K562 (cell line): ENCODE measurements at regions not wholly inside any gene's neighbourhood (a gene's known extent, or its start where the extent isn't known, plus 50 kb on each side); places are given as distances from the start of the nearest gene placed in this dataset.

Experiments used
- ATAC-seq: fragments of 200-7000 bp; cut with Tn5 transposase; 3 replicates; pipeline ENCODE4 v1.9.1; 2020; ENCODE audit warnings: moderate library complexity
- BruUV-seq: library from RNA; stranded (reverse); fragments of 400-500 nt; replicated peaks from 2 replicates; lab custom pipeline; 2021; lab: Mats Ljungman, UMichigan
- CTCF ChIA-PET: fragments of 300-600 bp; formaldehyde crosslinking; extraction: SDS; loops from one replicate; lab custom pipeline; 2021; ENCODE audit warnings: low intra/inter-chr PET ratio; lab: Yijun Ruan, JAX
- POLR2A ChIA-PET: fragments of 300-600, 350-650 bp; sonication (Branson Sonifier 250); formaldehyde crosslinking; extraction: SDS; loops from one replicate; lab custom pipeline; 2021; ENCODE audit warnings: antibody characterized with exemption, inconsistent platforms; lab: Yijun Ruan, JAX
- DNase-seq, 4 experiments: peaks; one replicate each; pipeline versions ENCODE4 v3.0.0 to v3.0.0-alpha.2; 2011 to 2018; ENCODE audit warnings: low spot score in 3 of 4, mixed read lengths in 3 of 4; ENCODE audit errors: extremely low read depth in 1 of 4
- FAIRE-seq: peaks from 2 replicates; lab custom pipeline; 2011; peaks lifted over from hg19 to GRCh38; lab: Jason Lieb, UNC
- H2AFZ ChIP-seq: 2 replicates; pipeline ENCODE4 v1.6.0; 2011; ENCODE audit warnings: low read depth, low read length, control low read depth, inconsistent platforms
- H3K27ac ChIP-seq: fragments of 200-600 bp; 3 replicates; pipeline ENCODE4 v1.8.0; 2011; ENCODE audit warnings: low read depth, mild to moderate bottlenecking, control low read depth, inconsistent platforms, low read length, moderate library complexity, mixed read lengths; ENCODE audit errors: extremely low read depth
- H3K27me3 ChIP-seq, 2 experiments: fragments of 300-600 bp in 1 of 2; 2 replicates in 1 of 2; 3 replicates in 1 of 2; pipeline versions ENCODE4 v1.6.0 to v1.8.0; 2011; ENCODE audit warnings: inconsistent platforms in 2 of 2, low read length in 2 of 2, mild to moderate bottlenecking in 1 of 2, mixed read lengths in 1 of 2, moderate library complexity in 1 of 2; ENCODE audit not compliant: control insufficient read depth in 2 of 2, insufficient read depth in 2 of 2
- H3K36me3 ChIP-seq: fragments of 300-600 bp; 3 replicates; pipeline ENCODE4 v1.8.0; 2011; ENCODE audit warnings: mild to moderate bottlenecking, low read length, inconsistent platforms; ENCODE audit not compliant: control insufficient read depth, insufficient read depth
- H3K4me1 ChIP-seq, 2 experiments: fragments of 200-600 bp in 1 of 2; replicated peaks in 1 of 2; 2 replicates in 1 of 2; 3 replicates in 1 of 2; pipeline versions ENCODE4 v1.5.1 to v1.8.0; 2011; ENCODE audit warnings: inconsistent platforms in 2 of 2, low read length in 2 of 2, mild to moderate bottlenecking in 1 of 2, mixed read lengths in 1 of 2, moderate library complexity in 1 of 2; ENCODE audit not compliant: control insufficient read depth in 2 of 2, insufficient read depth in 2 of 2
- H3K4me2 ChIP-seq: 2 replicates; pipeline ENCODE4 v1.6.1; 2011; ENCODE audit warnings: low read length, control low read depth, inconsistent platforms, mixed read lengths; ENCODE audit not compliant: insufficient read depth
- H3K4me3 ChIP-seq: fragments of 200-600 bp; sonication (generic), shearing (Covaris generic); 2 replicates; pipeline ENCODE4 v1.5.1; 2016; ENCODE audit warnings: control low read depth, inconsistent platforms
- H3K79me2 ChIP-seq: fragments of 200-600 bp; 3 replicates; pipeline ENCODE4 v1.8.0; 2011; ENCODE audit warnings: low read length, inconsistent platforms; ENCODE audit not compliant: control insufficient read depth, insufficient read depth
- H3K9ac ChIP-seq, 2 experiments: 2 replicates each; pipeline versions ENCODE4 v1.6.0 to v1.6.1; 2011; ENCODE audit warnings: low read depth in 2 of 2, low read length in 2 of 2, control low read depth in 1 of 2, inconsistent platforms in 1 of 2, mild to moderate bottlenecking in 1 of 2, mixed read lengths in 1 of 2; ENCODE audit not compliant: insufficient read depth in 1 of 2
- H3K9me1 ChIP-seq: one replicate; pipeline ENCODE4 v1.6.0; 2011; ENCODE audit warnings: inconsistent platforms, mild to moderate bottlenecking, low read length, moderate library complexity; ENCODE audit not compliant: control insufficient read depth, insufficient read depth
- H3K9me3 ChIP-seq: replicated peaks from 2 replicates; pipeline ENCODE4 v1.5.1; 2011; ENCODE audit warnings: low read depth, low read length, inconsistent platforms; ENCODE audit not compliant: control insufficient read depth, insufficient read depth
- H4K20me1 ChIP-seq: replicated peaks from 2 replicates; pipeline ENCODE4 v1.6.1; 2011; ENCODE audit warnings: low read length, inconsistent platforms, mixed read lengths; ENCODE audit not compliant: control insufficient read depth, insufficient read depth
- HEY1 ChIP-seq: fragments of 250-450 bp; sonication (Bioruptor Pico); IDR thresholded peaks from 2 replicates; pipeline ENCODE4 v1.5.0; 2020; ENCODE audit warnings: mild to moderate bottlenecking, moderate library complexity, borderline replicate concordance
- NCOA2 ChIP-seq, 2 experiments: fragments of 450-650 bp; IDR thresholded peaks; 2 replicates each; pipeline ENCODE4 v1.6.1; 2018; ENCODE audit warnings: mild to moderate bottlenecking in 2 of 2, moderate library complexity in 1 of 2; ENCODE audit not compliant: partially characterized antibody in 2 of 2
- NFATC3 ChIP-seq: fragments of 450-650 bp; IDR thresholded peaks from 2 replicates; pipeline ENCODE4 v1.6.1; 2017; ENCODE audit warnings: mild to moderate bottlenecking
- RFX1 ChIP-seq: fragments of 450-650 bp; IDR thresholded peaks from 2 replicates; pipeline ENCODE4 v1.6.1; 2016; ENCODE audit warnings: mild to moderate bottlenecking, moderate library complexity
- SAFB2 ChIP-seq: fragments of 200-400 bp; formaldehyde crosslinking; IDR thresholded peaks from 2 replicates; pipeline ENCODE4 v1.6.1; 2018; ENCODE audit warnings: borderline replicate concordance, low read length, low read depth, moderate library complexity; ENCODE audit not compliant: severe bottlenecking
- SNAPC5 ChIP-seq: fragments of 250-450 bp; sonication (Bioruptor Pico); IDR thresholded peaks from 2 replicates; pipeline ENCODE4 v1.8.0; 2021; ENCODE audit warnings: moderate library complexity, mild to moderate bottlenecking, inconsistent platforms
- SP1 ChIP-seq: sonication (generic); formaldehyde crosslinking; IDR thresholded peaks from 2 replicates; pipeline ENCODE4 v1.8.1; 2022; ENCODE audit warnings: mild to moderate bottlenecking, missing genetic modification reagents
- TSC22D4 ChIP-seq: fragments of 450-650 bp; IDR thresholded peaks from 2 replicates; pipeline ENCODE4 v1.6.1; 2016; ENCODE audit warnings: missing genetic modification characterization, missing biosample characterization, control low read depth
- ZNF165 ChIP-seq: fragments of 250-450 bp; sonication (Bioruptor Pico); IDR thresholded peaks from 2 replicates; pipeline ENCODE4 v1.4.0; 2020; ENCODE audit warnings: borderline replicate concordance
- ZNF24 ChIP-seq: fragments of 450-650 bp; IDR thresholded peaks from 2 replicates; pipeline ENCODE4 v1.6.1; 2016
- ZNF57 ChIP-seq: fragments of 450-650 bp; formaldehyde crosslinking; IDR thresholded peaks from 2 replicates; pipeline ENCODE4 v1.4.0; 2020; ENCODE audit warnings: mild to moderate bottlenecking, moderate library complexity
- WGBS: fragments of 100-300 bp; shearing (Covaris generic); methylation state at CpG from one replicate; pipeline ENCODE4 v1.1.6; 2016; ENCODE audit warnings: low coverage, mixed read lengths; ENCODE audit not compliant: insufficient coverage; ENCODE audit errors: missing lambda C conversion rate; 5-methylcytosine and 5-hydroxymethylcytosine counted together
- in situ Hi-C: fragments of 300-500 bp; cut with MboI; formaldehyde crosslinking; loops from 4 replicates; pipeline ENCODE4 v1.15.0; 2018; ENCODE audit warnings: inconsistent platforms, mixed read lengths
- intact Hi-C: fragments of 100-400 bp; cut with micrococcal nuclease; formaldehyde crosslinking; loops from 2 replicates; pipeline ENCODE4 v1.14.2; 2022
- TF ChIP-seq, protein P1 (sequence below), 2 experiments: IDR thresholded peaks in 1 of 2; conservative IDR thresholded peaks in 1 of 2; 2 replicates each; pipeline ENCODE4 v1.6.1; 2016; ENCODE audit warnings: low read depth in 2 of 2, mild to moderate bottlenecking in 1 of 2, missing compliant biosample characterization in 1 of 2, missing genetic modification characterization in 1 of 2, moderate library complexity in 1 of 2
- TF ChIP-seq, protein P2 (sequence below): sonication (generic); formaldehyde crosslinking; IDR thresholded peaks from 2 replicates; pipeline ENCODE4 v1.4.0; 2020; ENCODE audit warnings: mild to moderate bottlenecking, missing genetic modification reagents

GRCh38 chr6:169955731-169956437 lies 204.5 kb downstream of the ERMARD start:
- Histone ChIP-seq H3K79me2 (no peaks in the 10 kb centered on the region), H3K9me1 (no peaks in the 10 kb centered on the region), H3K4me2 (no peak overlapping the region), H3K36me3 (no peaks in the 10 kb centered on the region), H3K27me3 (peaks cover 15 to 44% of the 10 kb centered on the region in 2 experiments; a peak in 4 of 5 replicates), H3K9me3 (no peaks in the 10 kb centered on the region), H4K20me1 (no peaks in the 10 kb centered on the region; the same call in 1 of the 2 replicates), H2AFZ (no peak overlapping the region), H3K4me1 (peaks cover 0 to 9% of the 10 kb centered on the region in 2 experiments; a peak in 1 of 5 replicates), H3K9ac (no peak overlapping the region), H3K4me3 (no peak overlapping the region), H3K27ac (no peak overlapping the region)
- no TSS peak for BruUV-seq
- in situ Hi-C loops: no loop called here
- no peak for ATAC-seq
- intact Hi-C loops: no loop called here
- DNase-seq: no peak
- ChIA-PET POLR2A (interaction anchor here (0.6 to 0.7 kb wide), 2 partner anchors 16 to 43 kb away, joined by 4 to 5 read pairs; no protein-coding TSS in a partner anchor), CTCF (no interaction called here)
- FAIRE-seq: no peak
- 2% methylated on average over 19 of the region's 19 CpGs for WGBS
- no peak for TF ChIP-seq RFX1
- TF ChIP-seq, protein P1, sequence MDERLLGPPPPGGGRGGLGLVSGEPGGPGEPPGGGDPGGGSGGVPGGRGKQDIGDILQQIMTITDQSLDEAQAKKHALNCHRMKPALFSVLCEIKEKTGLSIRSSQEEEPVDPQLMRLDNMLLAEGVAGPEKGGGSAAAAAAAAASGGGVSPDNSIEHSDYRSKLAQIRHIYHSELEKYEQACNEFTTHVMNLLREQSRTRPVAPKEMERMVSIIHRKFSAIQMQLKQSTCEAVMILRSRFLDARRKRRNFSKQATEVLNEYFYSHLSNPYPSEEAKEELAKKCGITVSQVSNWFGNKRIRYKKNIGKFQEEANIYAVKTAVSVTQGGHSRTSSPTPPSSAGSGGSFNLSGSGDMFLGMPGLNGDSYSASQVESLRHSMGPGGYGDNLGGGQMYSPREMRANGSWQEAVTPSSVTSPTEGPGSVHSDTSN (CRISPR knock-in tag; IDR thresholded peaks at IDR 0.05; ENCODE audit: low read depth): no peak
- TF ChIP-seq, protein P1 (tag; conservative IDR thresholded peaks at IDR 0.05; ENCODE audit: low read depth): no peak
- no peak for TF ChIP-seq ZNF165 (CRISPR knock-in tag)
- no peak for TF ChIP-seq SNAPC5 (CRISPR knock-in tag)
- TF ChIP-seq SP1 (CRISPR knock-in tag): no peak
- TF ChIP-seq HEY1 (CRISPR knock-in tag): no peak
- TF ChIP-seq, protein P2, sequence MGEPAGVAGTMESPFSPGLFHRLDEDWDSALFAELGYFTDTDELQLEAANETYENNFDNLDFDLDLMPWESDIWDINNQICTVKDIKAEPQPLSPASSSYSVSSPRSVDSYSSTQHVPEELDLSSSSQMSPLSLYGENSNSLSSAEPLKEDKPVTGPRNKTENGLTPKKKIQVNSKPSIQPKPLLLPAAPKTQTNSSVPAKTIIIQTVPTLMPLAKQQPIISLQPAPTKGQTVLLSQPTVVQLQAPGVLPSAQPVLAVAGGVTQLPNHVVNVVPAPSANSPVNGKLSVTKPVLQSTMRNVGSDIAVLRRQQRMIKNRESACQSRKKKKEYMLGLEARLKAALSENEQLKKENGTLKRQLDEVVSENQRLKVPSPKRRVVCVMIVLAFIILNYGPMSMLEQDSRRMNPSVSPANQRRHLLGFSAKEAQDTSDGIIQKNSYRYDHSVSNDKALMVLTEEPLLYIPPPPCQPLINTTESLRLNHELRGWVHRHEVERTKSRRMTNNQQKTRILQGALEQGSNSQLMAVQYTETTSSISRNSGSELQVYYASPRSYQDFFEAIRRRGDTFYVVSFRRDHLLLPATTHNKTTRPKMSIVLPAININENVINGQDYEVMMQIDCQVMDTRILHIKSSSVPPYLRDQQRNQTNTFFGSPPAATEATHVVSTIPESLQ (CRISPR knock-in tag): no peak
- no peak for TF ChIP-seq ZNF24
- no peak for TF ChIP-seq TSC22D4 (tag)
- TF ChIP-seq NFATC3: no peak
- no peak for TF ChIP-seq NCOA2 (IDR thresholded peaks at IDR 0.05; ENCODE audit: partially characterized antibody in 2 of 2)
- no peak for TF ChIP-seq ZNF57 (CRISPR knock-in tag)
- TF ChIP-seq SAFB2: no peak
